Mesenchymal stem cell (in vitro differentiated cells and primary cell): ENCODE measurements at regions not wholly inside any gene's neighbourhood (a gene's known extent, or its start where the extent isn't known, plus 50 kb on each side); places are given as distances from the start of the nearest gene placed in this dataset.

Experiments used
- DNase-seq: peaks from one replicate; pipeline ENCODE4 v3.0.0-alpha.2; 2013
- H2AFZ ChIP-seq: one replicate; pipeline ENCODE4 v1.6.1; 2013; ENCODE audit warnings: low read depth, mild to moderate bottlenecking, control low read depth, inconsistent platforms, low read length, moderate library complexity
- H2AK5ac ChIP-seq: 2 replicates; pipeline ENCODE4 v1.6.1; 2013; ENCODE audit warnings: low read length, moderate library complexity, mild to moderate bottlenecking, inconsistent platforms; ENCODE audit not compliant: severe bottlenecking
- H2BK120ac ChIP-seq: one replicate; pipeline ENCODE4 v1.6.1; 2013; ENCODE audit warnings: low read depth, mild to moderate bottlenecking, inconsistent platforms, low read length, moderate library complexity
- H2BK12ac ChIP-seq, 2 experiments: one replicate each; pipeline ENCODE4 v1.6.1; 2013; ENCODE audit warnings: inconsistent platforms in 2 of 2, low read length in 2 of 2, mild to moderate bottlenecking in 2 of 2, moderate library complexity in 2 of 2, control low read depth in 1 of 2
- H2BK15ac ChIP-seq: one replicate; pipeline ENCODE4 v1.6.1; 2013; ENCODE audit warnings: mild to moderate bottlenecking, low read depth, inconsistent platforms; ENCODE audit not compliant: poor library complexity, severe bottlenecking
- H2BK5ac ChIP-seq: 2 replicates; pipeline ENCODE4 v1.6.1; 2013; ENCODE audit warnings: low read depth, mild to moderate bottlenecking, low read length, control low read depth, inconsistent platforms; ENCODE audit not compliant: poor library complexity, severe bottlenecking
- H3K14ac ChIP-seq, 2 experiments: one replicate each; pipeline ENCODE4 v1.6.1; 2013; ENCODE audit warnings: inconsistent platforms in 2 of 2, low read length in 2 of 2, control low read depth in 1 of 2, mild to moderate bottlenecking in 1 of 2, moderate library complexity in 1 of 2
- H3K18ac ChIP-seq, 2 experiments: one replicate each; pipeline ENCODE4 v1.6.1; 2013; ENCODE audit warnings: inconsistent platforms in 2 of 2, low read length in 2 of 2, control low read depth in 1 of 2, low read depth in 1 of 2, mild to moderate bottlenecking in 1 of 2
- H3K23ac ChIP-seq, 2 experiments: one replicate each; pipeline ENCODE4 v1.6.1; 2013; ENCODE audit warnings: inconsistent platforms in 2 of 2, low read length in 2 of 2, mild to moderate bottlenecking in 2 of 2, moderate library complexity in 2 of 2, control low read depth in 1 of 2
- H3K27ac ChIP-seq: 2 replicates; pipeline ENCODE4 v1.5.1; 2013; ENCODE audit warnings: mild to moderate bottlenecking, moderate library complexity, low read length, control low read depth, inconsistent platforms; ENCODE audit not compliant: poor library complexity, severe bottlenecking
- H3K27me3 ChIP-seq, 2 experiments: 2 replicates each; pipeline versions ENCODE4 v1.6.1 to v1.7.0; 2013; ENCODE audit warnings: low read length in 2 of 2, mild to moderate bottlenecking in 2 of 2, moderate library complexity in 2 of 2, control low read depth in 1 of 2, inconsistent platforms in 1 of 2; ENCODE audit not compliant: control insufficient read depth in 1 of 2, insufficient read depth in 1 of 2
- H3K36me3 ChIP-seq, 2 experiments: 2 replicates each; pipeline versions ENCODE4 v1.6.1 to v1.7.0; 2013; ENCODE audit warnings: low read length in 2 of 2, control low read depth in 1 of 2, inconsistent platforms in 1 of 2, low read depth in 1 of 2, mild to moderate bottlenecking in 1 of 2; ENCODE audit not compliant: insufficient read depth in 2 of 2, control insufficient read depth in 1 of 2
- H3K4ac ChIP-seq, 2 experiments: one replicate each; pipeline ENCODE4 v1.6.1; 2013; ENCODE audit warnings: inconsistent platforms in 2 of 2, low read length in 2 of 2, mild to moderate bottlenecking in 2 of 2, moderate library complexity in 2 of 2, control low read depth in 1 of 2, low read depth in 1 of 2
- H3K4me1 ChIP-seq: 2 replicates; pipeline ENCODE4 v1.6.1; 2013; ENCODE audit warnings: low read depth, low read length, control low read depth; ENCODE audit not compliant: control insufficient read depth, insufficient read depth
- H3K4me2 ChIP-seq: 2 replicates; pipeline ENCODE4 v1.6.1; 2013; ENCODE audit warnings: low read length, mild to moderate bottlenecking, inconsistent platforms; ENCODE audit not compliant: poor library complexity, severe bottlenecking
- H3K4me3 ChIP-seq, 2 experiments: 2 replicates each; pipeline versions ENCODE4 v1.5.1 to v1.7.0; 2013; ENCODE audit warnings: low read length in 2 of 2, mild to moderate bottlenecking in 2 of 2, control low read depth in 1 of 2, low read depth in 1 of 2; ENCODE audit not compliant: insufficient read depth in 1 of 2
- H3K79me1 ChIP-seq: replicated peaks from 2 replicates; pipeline ENCODE4 v1.6.1; 2013; ENCODE audit warnings: mild to moderate bottlenecking, control low read depth, low read length, inconsistent platforms; ENCODE audit not compliant: poor library complexity, severe bottlenecking
- H3K9ac ChIP-seq: 2 replicates; pipeline ENCODE4 v1.7.0; 2013; ENCODE audit warnings: mild to moderate bottlenecking, low read length, moderate library complexity
- H3K9me3 ChIP-seq: 2 replicates; pipeline ENCODE4 v1.7.0; 2013; ENCODE audit warnings: mild to moderate bottlenecking, low read length; ENCODE audit not compliant: control insufficient read depth
- H4K8ac ChIP-seq: one replicate; pipeline ENCODE4 v1.6.1; 2013; ENCODE audit warnings: inconsistent platforms, mild to moderate bottlenecking, low read length, moderate library complexity
- H4K91ac ChIP-seq: one replicate; pipeline ENCODE4 v1.6.1; 2013; ENCODE audit warnings: mild to moderate bottlenecking, low read length, inconsistent platforms
- WGBS: methylation state at CpG from one replicate; pipeline ENCODE4 v1.1.7; 2013; ENCODE audit warnings: mixed read lengths; 5-methylcytosine and 5-hydroxymethylcytosine counted together

DNA sequence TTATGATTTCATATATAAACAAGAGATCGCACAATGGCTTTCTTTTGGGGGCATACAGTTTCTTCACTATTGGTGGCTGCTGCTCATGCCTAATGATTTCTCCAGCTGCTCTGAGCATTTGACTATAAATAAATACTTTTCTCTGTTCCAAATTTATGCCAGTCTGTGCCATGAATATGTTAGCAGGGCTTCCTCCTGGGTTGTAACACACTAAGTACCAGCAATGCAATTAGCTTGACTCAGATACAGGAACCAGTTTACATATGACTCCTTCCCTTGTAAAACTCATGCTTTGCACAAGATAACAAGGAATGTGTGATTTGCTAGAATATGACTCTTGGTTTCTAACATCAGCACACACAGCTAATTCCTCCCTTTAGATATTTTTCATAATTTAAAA lies 1629.7 kb downstream of the NCAM2 start:
- Histone ChIP-seq H4K91ac (no peak overlapping the region), H4K8ac (no peak overlapping the region), H2BK15ac (no peak overlapping the region), H3K27me3 (no peaks in the 10 kb centered on the region), H3K27ac (no peak overlapping the region), H2BK120ac (no peak overlapping the region), H3K79me1 (no peaks in the 10 kb centered on the region), H3K4me3 (no peak overlapping the region), H2BK5ac (no peak overlapping the region), H3K36me3 (no peaks in the 10 kb centered on the region), H3K18ac (no peak overlapping the region), H3K9me3 (peaks cover 16% of the 10 kb centered on the region), H2AFZ (no peak overlapping the region), H3K4ac (no peak overlapping the region), H2BK12ac (no peak overlapping the region), H3K9ac (no peak overlapping the region), H3K14ac (no peak overlapping the region), H3K23ac (no peak overlapping the region), H3K4me1 (no peaks in the 10 kb centered on the region), H3K4me2 (no peak overlapping the region), H2AK5ac (no peak overlapping the region)
- 100% methylated on average over 1 of the region's 1 CpG for WGBS
- DNase-seq = no peak

DNA sequence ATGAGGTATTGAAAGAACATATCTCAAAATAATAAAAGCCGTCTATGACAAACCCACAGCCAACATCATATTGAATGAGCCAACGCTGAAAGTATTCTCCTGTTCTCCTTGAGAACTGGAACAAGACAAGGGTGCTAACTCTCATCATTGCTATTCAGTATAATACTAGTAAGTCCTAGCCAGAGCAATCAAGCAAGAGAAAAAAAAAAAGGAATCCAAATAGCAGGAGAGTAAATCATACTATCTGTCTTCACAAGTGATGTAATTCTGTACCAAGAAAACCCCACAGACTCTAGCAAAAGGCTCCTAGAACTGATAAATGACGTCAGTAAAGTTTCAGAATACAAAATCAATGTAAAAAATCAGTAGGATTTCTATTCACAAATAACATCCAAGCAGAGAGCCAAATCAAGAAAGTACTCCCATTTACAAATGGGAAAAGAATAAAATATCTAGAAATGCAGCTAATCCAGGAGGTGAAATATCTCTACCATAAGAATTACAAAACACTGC lies 1632.8 kb downstream of the NCAM2 start:
- Histone ChIP-seq H3K9me3 (no peaks in the 10 kb centered on the region), H3K23ac (no peak overlapping the region), H2BK120ac (no peak overlapping the region), H4K8ac (no peak overlapping the region), H3K27me3 (no peaks in the 10 kb centered on the region), H2BK5ac (no peak overlapping the region), H3K79me1 (no peaks in the 10 kb centered on the region), H2AFZ (no peak overlapping the region), H3K9ac (no peak overlapping the region), H3K4me3 (no peak overlapping the region), H2BK15ac (no peak overlapping the region), H3K27ac (no peak overlapping the region), H3K4me2 (no peak overlapping the region), H3K18ac (no peak overlapping the region), H3K14ac (no peak overlapping the region), H3K36me3 (no peaks in the 10 kb centered on the region), H3K4me1 (no peaks in the 10 kb centered on the region), H4K91ac (no peak overlapping the region), H2BK12ac (no peak overlapping the region), H2AK5ac (no peak overlapping the region), H3K4ac (no peak overlapping the region)
- DNase-seq = no peak
- WGBS = 76% methylated on average over 2 of the region's 3 CpGs

DNA sequence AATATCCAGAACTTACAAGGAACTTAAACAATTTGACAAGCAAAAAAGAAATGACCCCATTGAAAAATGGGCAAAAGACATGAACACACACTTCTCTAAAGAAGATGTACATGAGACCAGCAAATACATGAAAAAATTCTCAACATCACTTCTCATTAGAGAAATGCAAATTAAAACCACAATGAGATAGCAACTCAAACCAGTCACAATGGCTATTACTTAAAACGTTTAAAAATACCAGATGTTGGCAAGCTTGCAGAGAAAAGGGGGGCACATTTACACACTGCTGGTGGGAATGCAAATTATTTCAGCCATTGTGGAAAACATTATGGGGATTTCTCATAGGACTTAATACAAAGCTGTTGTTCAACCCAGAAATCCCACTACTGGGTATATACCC lies 1634.0 kb downstream of the NCAM2 start:
- H2BK12ac ChIP-seq = no peak overlapping the region
- H2BK120ac ChIP-seq = no peak overlapping the region
- H3K14ac ChIP-seq = no peak overlapping the region
- no peaks in the 10 kb centered on the region for H3K4me1 ChIP-seq
- no peak overlapping the region for H3K4me3 ChIP-seq
- H3K9ac ChIP-seq = no peak overlapping the region
- no peak overlapping the region for H2BK15ac ChIP-seq
- H4K8ac ChIP-seq = no peak overlapping the region
- no peak overlapping the region for H3K4me2 ChIP-seq
- no peak overlapping the region for H3K27ac ChIP-seq
- peaks cover 2% of the 10 kb centered on the region for H3K9me3 ChIP-seq
- no peak overlapping the region for H3K18ac ChIP-seq
- no CpG with 5 or more reads among the region's 1 CpG for WGBS
- no peak overlapping the region for H3K23ac ChIP-seq
- no peaks in the 10 kb centered on the region for H3K27me3 ChIP-seq
- no peaks in the 10 kb centered on the region for H3K36me3 ChIP-seq
- H3K4ac ChIP-seq = no peak overlapping the region
- no peak overlapping the region for H4K91ac ChIP-seq
- H2BK5ac ChIP-seq = no peak overlapping the region
- H2AFZ ChIP-seq = no peak overlapping the region
- no peaks in the 10 kb centered on the region for H3K79me1 ChIP-seq
- DNase-seq = no peak
- no peak overlapping the region for H2AK5ac ChIP-seq

DNA sequence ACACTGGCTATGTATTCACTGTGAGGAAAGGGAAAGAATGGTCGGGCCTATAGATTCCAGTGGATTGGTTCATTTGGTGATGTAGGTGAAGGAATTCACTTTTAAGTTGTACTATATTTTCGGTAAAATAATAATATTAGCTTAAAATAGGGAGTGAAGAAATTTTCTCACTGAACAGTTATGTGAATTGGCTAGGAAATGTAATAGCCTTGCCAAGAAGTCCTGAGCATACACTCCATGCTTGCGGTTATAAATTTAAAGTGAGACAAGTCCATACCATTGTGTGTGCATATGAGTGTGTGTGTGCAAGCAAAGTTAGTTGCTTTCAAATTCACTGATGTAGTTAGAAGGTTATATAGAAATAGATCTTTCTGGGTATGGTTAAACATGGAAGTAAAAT lies 1651.0 kb downstream of the NCAM2 start:
- no peak overlapping the region for H2BK120ac ChIP-seq
- no peaks in the 10 kb centered on the region for H3K4me1 ChIP-seq
- no peak overlapping the region for H3K9ac ChIP-seq
- no peak overlapping the region for H2BK5ac ChIP-seq
- H3K79me1 ChIP-seq = no peaks in the 10 kb centered on the region
- no peaks in the 10 kb centered on the region for H3K27me3 ChIP-seq
- DNase-seq = no peak
- H3K4me3 ChIP-seq = no peak overlapping the region
- H2AK5ac ChIP-seq = no peak overlapping the region
- no peaks in the 10 kb centered on the region for H3K36me3 ChIP-seq
- H3K27ac ChIP-seq = no peak overlapping the region
- no peak overlapping the region for H3K18ac ChIP-seq
- no peak overlapping the region for H4K8ac ChIP-seq
- peaks cover 3% of the 10 kb centered on the region for H3K9me3 ChIP-seq
- H2BK15ac ChIP-seq = no peak overlapping the region
- H3K4ac ChIP-seq = no peak overlapping the region
- WGBS = 92% methylated on average over 3 of the region's 3 CpGs
- no peak overlapping the region for H2AFZ ChIP-seq
- no peak overlapping the region for H3K23ac ChIP-seq
- no peak overlapping the region for H3K14ac ChIP-seq
- no peak overlapping the region for H4K91ac ChIP-seq
- H3K4me2 ChIP-seq = no peak overlapping the region
- no peak overlapping the region for H2BK12ac ChIP-seq
